Neuron (in vitro differentiated cells): ENCODE measurements at regions not wholly inside any gene's neighbourhood (a gene's known extent, or its start where the extent isn't known, plus 50 kb on each side); places are given as distances from the start of the nearest gene placed in this dataset.
"Not testable (repeated sequence)": the region's sequence is repeated elsewhere in the genome, so short reads cannot be mapped to it uniquely, and the experiment has no call there.

Experiments used
- H2AFZ ChIP-seq: one replicate; pipeline ENCODE4 v1.6.1; 2013; ENCODE audit warnings: low read depth, mild to moderate bottlenecking, inconsistent platforms, low read length, moderate library complexity
- H3K27me3 ChIP-seq: one replicate; pipeline ENCODE4 v1.6.1; 2013; ENCODE audit warnings: low read length; ENCODE audit not compliant: insufficient read depth
- H3K36me3 ChIP-seq: one replicate; pipeline ENCODE4 v1.6.1; 2013; ENCODE audit warnings: low read length; ENCODE audit not compliant: insufficient read depth
- H3K4me1 ChIP-seq: one replicate; pipeline ENCODE4 v1.6.1; 2013; ENCODE audit warnings: low read length; ENCODE audit not compliant: insufficient read depth
- H3K4me3 ChIP-seq: 2 replicates; pipeline ENCODE4 v1.5.1; 2013; ENCODE audit warnings: mild to moderate bottlenecking, low read length, moderate library complexity
- H3K9me3 ChIP-seq: one replicate; pipeline ENCODE4 v1.6.1; 2013; ENCODE audit warnings: low read length

DNA sequence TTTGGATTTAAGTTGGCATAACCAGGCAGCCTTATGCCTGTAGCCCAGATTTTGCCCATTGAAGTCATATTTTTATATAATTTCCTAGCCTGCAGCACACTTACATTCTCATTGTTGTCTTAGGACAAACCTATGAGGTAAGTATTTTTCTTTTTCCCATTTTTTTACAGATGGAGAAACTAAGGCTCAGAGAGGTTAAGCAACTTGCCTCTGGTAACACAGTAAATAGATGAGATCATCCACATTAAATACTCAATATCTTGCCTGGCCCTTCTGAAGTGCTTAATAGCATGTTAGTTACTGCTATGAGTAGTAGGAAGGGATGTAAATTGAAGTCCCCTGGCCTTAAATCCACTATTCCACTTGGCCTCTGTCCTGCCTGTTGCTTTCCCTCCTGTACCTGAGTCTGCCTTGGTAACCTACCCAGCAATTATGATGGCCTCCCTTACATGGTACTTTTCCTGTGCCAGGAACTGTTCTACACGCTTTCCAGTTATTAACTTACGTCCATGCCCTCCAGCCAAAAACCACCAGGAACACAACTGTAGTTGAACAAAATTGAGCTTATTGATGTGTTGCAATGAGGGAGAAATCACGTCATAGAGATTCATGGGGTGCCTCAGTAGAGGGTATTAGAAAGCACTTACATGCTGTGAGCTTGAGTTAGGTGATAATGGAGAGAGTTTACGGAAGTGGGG, 111.6 kb upstream of the FGGY start:
- Histone ChIP-seq H2AFZ (no peak overlapping the region), H3K36me3 (no peaks in the 10 kb centered on the region), H3K27me3 (no peaks in the 10 kb centered on the region)

DNA sequence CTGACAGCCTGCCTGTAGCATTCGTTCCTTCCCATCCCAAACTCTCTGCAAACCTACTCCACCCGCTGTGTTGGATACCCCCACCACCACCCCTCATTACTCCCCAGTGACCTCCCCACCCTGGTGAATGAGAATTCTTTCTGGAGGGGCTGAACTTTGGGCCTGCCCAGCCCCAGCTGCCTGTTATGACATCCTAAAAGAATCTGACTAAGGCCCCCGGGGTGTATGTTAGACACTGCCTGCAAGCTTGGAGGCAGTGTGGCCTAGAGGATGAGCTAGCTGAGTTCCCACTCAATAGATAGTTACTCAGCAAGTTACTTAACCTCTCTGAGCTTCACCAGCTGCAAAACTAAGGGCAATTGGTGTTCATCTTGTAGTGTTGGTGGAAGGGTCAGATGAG, 110.2 kb upstream of the FGGY start:
- no peaks in the 10 kb centered on the region for H3K4me1 ChIP-seq
- H3K9me3 ChIP-seq: no peaks in the 10 kb centered on the region
- H3K4me3 ChIP-seq: no peak overlapping the region
- no peaks in the 10 kb centered on the region for H3K36me3 ChIP-seq
- H2AFZ ChIP-seq: no peak overlapping the region
- no peaks in the 10 kb centered on the region for H3K27me3 ChIP-seq

More for the DNA sequence above, 111.6 kb upstream of the FGGY start:
- H3K4me1 ChIP-seq: no peaks in the 10 kb centered on the region
- H3K9me3 ChIP-seq: no peaks in the 10 kb centered on the region
- no peak overlapping the region for H3K4me3 ChIP-seq

DNA sequence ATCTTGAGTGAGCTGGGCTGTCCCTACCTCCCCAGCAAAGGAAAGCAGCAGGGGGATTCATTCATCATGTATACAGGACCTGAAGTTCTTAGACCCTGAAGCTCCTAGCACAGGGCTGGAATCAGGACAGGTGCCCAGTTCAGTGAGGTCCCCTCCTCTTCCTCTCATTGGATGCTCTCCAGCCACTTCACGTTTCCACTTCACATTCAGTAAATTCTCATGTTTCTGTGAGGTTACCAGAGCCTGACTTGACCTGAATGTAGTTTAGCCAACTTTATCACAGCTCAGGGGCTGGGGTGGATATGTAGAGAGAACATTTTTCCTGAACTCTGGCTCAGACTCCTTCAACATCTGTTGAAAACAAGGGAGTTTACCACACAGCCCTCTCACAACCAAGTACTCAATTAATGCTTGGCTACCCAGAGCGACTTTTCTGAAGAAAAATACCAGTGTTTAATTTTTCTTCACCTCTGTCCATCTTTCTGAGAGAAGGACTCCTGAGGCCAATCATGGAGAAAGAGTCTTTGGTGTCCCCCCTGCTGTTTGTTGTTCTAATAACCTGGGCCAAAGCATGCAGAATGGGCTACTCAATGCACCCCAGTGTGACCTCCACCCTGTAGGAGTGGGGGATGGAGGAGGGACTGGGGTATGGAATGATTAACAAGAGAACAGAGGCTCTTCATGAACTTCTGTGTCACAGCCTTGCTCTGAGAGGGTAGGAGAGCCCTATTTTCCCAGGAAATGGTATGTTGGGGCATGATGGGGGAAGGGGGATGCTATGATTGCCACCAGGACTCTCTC, 108.3 kb upstream of the FGGY start:
- Histone ChIP-seq H3K4me1 (no peaks in the 10 kb centered on the region), H3K9me3 (peaks cover 3% of the 10 kb centered on the region), H3K27me3 (no peaks in the 10 kb centered on the region), H2AFZ (no peak overlapping the region), H3K36me3 (no peaks in the 10 kb centered on the region), H3K4me3 (no peak overlapping the region)

DNA sequence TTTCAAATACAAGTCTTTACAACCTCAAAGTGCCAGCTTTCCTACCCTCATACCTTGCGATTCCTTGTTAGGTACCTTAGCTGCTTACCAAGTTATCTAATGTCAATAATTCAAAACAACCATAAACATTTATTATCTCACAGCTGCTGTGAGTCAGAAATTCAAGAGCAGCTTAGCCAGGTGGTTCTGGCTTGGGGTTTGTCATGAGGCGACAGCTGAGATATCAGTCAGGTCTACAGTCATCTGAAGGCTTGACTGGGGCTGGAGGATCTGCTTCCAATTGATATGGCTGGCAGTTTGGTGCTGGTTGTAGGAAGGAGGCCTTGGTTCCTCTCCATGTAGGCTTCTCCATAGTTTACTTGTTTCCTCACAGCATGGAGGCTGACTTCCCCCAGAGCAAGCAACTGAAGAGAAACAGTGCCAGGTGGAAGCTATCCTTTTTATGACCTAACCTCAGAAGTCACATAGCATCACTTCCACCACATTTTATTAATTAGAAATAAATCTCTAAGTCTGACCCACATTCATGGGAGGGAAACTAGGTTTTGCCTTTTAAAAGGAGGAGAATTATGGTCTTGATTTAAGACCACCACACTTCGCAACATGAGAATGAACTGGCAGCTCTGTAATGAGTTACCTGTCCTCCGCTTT, 103.3 kb upstream of the FGGY start:
- Histone ChIP-seq H3K27me3 (no peaks in the 10 kb centered on the region), H2AFZ (no peak overlapping the region), H3K4me1 (no peaks in the 10 kb centered on the region), H3K4me3 (no peak overlapping the region), H3K36me3 (no peaks in the 10 kb centered on the region), H3K9me3 (peaks cover 3% of the 10 kb centered on the region)

DNA sequence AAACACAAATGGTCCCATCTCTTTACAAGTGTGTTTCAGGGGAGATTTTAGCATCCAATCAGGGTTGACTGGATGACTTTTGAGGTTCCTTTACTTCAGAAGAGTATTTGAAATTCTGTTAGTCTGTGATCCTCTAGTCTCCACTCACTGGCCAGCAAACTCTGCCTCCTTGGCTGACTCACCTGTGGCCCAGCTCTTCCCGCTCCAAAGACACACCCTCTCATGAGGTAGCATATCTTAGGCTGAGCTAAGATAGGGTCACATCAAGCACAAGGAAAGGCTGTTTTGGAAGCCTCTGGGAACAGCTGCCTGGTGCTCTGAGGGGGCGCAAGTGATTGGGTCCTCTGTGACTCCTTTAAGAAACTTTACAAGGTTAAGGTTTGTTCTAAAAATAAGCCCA, 102.3 kb upstream of the FGGY start:
- Histone ChIP-seq H2AFZ (no peak overlapping the region), H3K4me3 (no peak overlapping the region), H3K27me3 (no peaks in the 10 kb centered on the region), H3K9me3 (peaks cover 3% of the 10 kb centered on the region), H3K36me3 (no peaks in the 10 kb centered on the region), H3K4me1 (no peaks in the 10 kb centered on the region)

DNA sequence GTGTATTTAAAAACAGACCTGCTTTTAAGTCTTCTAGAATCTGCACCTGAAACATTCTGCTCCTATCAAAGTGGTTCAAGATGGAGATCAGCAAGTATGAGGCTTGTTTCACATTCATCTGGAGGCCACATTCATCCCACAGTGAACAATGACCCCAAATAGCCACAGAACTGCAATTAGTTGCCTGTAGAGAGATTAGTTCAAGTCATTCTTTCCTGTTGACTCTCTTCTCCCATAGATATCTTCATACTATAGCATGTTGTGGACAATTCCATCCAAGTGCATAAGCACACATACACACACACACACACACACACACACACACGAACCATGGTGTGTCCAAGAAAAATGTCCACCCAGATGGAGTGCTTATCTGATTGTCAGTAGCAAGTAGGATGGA, 101.7 kb upstream of the FGGY start:
- Histone ChIP-seq H3K36me3 (no peaks in the 10 kb centered on the region), H3K4me1 (no peaks in the 10 kb centered on the region), H2AFZ (no peak overlapping the region)

DNA sequence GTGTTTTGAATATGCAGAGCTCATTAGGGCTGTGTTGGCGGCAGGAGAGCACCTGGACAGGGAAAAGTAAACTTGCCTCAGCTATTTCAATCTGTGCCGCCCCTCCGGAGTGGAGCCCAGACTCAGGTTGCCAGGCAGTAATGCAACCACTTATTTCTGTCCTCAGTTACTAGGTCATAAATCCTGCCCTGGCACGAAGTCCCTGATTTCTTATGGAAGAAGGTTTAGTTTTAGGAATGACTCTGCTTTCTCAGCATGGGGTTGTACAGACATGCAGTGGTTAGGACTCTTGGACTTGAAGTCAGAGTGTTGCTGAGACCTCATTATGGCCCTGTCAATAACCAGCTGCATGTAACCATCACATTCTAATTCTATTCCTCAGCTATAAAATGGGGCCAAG, 98.3 kb upstream of the FGGY start:
- no peaks in the 10 kb centered on the region for H3K36me3 ChIP-seq
- no peak overlapping the region for H3K4me3 ChIP-seq
- H3K4me1 ChIP-seq: no peaks in the 10 kb centered on the region
- H3K9me3 ChIP-seq: peaks cover under 1% of the 10 kb centered on the region
- H2AFZ ChIP-seq: no peak overlapping the region
- no peaks in the 10 kb centered on the region for H3K27me3 ChIP-seq

More for the DNA sequence above, 101.7 kb upstream of the FGGY start:
- Histone ChIP-seq H3K9me3 (peaks cover 3% of the 10 kb centered on the region), H3K27me3 (no peaks in the 10 kb centered on the region), H3K4me3 (no peak overlapping the region)

DNA sequence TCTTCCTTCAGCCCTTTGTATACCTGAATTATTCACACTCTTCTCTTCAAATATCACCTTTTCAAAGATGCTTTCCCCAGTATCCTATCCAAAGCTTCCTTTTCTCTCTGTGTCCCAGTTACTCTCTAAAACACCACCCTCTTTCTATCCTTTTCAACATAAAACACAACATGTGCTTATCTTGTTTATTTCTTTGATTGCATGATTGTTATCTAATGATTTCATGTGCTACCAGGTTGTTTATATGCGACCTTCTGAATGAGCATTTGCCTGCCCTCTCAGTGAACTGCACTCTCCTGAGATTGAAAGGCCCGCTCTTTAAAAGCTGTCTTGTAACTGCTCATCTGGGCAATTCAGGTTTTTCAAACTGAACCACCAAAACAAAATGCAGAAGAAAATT, 97.7 kb upstream of the FGGY start:
- H3K36me3 ChIP-seq: no peaks in the 10 kb centered on the region
- H3K27me3 ChIP-seq: no peaks in the 10 kb centered on the region
- no peaks in the 10 kb centered on the region for H3K4me1 ChIP-seq
- no peak overlapping the region for H2AFZ ChIP-seq
- H3K4me3 ChIP-seq: no peak overlapping the region
- H3K9me3 ChIP-seq: no peaks in the 10 kb centered on the region

DNA sequence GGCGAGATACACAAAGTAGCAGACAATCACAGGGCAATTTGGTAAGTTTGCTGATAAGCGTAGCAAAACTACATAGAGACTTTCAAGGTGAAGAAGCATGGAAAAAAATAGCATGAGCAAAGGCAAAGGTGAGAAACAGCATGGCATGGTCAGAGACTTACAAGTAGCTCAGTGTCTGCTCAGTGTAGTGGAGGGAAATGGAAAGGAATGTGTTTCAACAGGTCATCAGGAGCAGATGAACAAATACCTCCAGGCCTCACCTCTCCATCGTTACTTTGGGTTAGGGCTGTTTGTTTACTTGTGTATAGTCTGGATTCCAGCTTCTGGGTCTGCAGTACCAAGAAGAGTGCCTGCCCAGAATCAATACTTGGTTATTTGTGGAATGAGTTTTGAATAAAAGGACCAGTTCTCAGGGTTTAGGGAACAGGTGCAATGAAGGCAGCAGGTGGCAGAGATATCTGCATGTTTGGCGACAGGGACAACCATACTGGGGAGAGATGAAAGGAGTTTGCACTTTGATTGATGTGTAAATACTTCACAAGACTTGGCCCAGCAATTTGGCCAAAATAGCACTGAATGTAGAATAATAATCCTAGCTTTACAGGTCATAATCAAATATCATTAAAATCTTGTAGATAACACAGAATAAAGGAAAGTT, 97.0 kb upstream of the FGGY start:
- Histone ChIP-seq H3K4me3 (no peak overlapping the region), H2AFZ (no peak overlapping the region)

DNA sequence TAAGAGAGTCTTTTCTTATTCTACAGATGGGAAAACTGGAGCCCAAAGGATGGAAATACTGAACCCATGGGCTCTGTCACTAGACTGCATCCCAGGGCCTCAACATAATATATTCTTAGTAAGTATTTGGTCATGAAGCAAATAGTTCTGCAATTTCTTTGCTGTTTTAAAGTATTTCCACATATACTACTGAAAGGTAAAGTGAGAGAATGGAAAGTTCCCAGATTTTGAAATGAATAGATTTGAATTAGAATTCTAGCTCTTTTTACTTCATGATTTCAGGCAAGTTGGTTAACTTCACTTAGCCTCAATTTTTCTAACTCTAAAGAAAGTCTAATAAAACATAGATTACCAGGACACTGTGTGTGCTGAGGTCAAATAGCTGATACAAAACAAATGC, 95.6 kb upstream of the FGGY start:
- Histone ChIP-seq H3K9me3 (no peaks in the 10 kb centered on the region), H2AFZ (no peak overlapping the region), H3K27me3 (no peaks in the 10 kb centered on the region), H3K4me3 (no peak overlapping the region), H3K36me3 (no peaks in the 10 kb centered on the region), H3K4me1 (no peaks in the 10 kb centered on the region)

More for the DNA sequence above, 97.0 kb upstream of the FGGY start:
- Histone ChIP-seq H3K36me3 (no peaks in the 10 kb centered on the region), H3K4me1 (no peaks in the 10 kb centered on the region), H3K9me3 (no peaks in the 10 kb centered on the region), H3K27me3 (no peaks in the 10 kb centered on the region)

DNA sequence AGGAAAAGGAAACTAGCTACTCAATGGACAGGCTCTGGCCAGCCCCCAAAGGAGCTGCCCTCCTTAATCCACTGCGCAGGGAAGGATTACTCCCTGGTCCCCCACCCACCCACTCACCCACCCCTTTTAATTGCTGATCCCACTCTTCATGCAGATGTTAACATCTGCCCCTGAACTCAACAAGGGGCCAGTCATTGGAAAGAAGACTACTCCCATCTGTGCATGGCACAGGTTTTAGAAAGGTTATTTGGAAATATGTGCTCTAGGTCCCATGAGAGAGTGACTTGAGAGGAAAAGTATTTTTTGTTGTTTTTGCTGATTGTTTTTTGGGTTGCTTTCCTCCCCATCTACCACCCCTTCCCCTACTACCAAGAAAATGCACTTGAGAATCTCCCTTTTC, 94.4 kb upstream of the FGGY start:
- Histone ChIP-seq H3K27me3 (no peaks in the 10 kb centered on the region), H2AFZ (no peak overlapping the region), H3K36me3 (no peaks in the 10 kb centered on the region), H3K4me3 (no peak overlapping the region), H3K4me1 (no peaks in the 10 kb centered on the region), H3K9me3 (no peaks in the 10 kb centered on the region)

DNA sequence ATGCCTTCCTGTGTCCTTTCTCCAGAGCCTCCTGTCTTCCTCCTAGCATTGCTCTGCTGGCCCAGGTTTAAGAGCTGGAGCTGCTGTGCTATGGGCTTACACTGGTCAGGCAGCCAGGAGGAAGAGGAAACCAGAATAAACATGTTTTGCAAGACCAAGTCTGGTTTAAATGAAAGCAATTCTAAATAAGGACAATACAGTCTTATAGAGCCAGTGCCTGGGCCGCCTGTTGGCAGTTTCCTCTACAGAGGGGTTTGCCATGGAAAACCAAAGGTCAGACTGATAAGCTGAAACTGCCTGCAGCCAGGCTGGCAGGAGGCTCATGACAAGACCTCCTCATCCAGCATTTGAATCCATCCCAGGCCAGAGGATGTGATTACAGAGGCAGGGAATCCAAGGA, 92.9 kb upstream of the FGGY start:
- H3K36me3 ChIP-seq: no peaks in the 10 kb centered on the region
- no peak overlapping the region for H2AFZ ChIP-seq
- H3K4me3 ChIP-seq: no peak overlapping the region
- no peaks in the 10 kb centered on the region for H3K9me3 ChIP-seq
- H3K4me1 ChIP-seq: no peaks in the 10 kb centered on the region
- no peaks in the 10 kb centered on the region for H3K27me3 ChIP-seq

DNA sequence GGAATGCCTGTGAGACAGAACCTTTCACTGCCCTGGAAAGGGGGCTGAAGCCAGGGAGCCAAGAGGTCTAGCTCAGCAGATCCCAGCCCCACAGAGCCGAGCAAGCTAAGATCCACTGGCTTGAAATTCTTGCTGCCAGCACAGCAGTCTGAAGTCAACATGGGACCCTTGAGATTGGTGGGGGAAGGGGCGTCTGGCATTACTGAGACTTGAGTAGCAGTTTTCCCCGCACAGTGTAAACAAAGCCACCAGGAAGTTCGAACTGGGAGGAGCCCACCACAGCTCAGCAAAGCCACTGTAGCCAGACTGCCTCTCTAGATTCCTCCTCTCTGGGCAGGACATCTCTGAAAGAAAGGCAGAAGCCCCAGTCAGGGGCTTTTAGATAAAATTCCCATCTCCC, 90.3 kb upstream of the FGGY start:
- not testable (repeated sequence) for H3K4me1 ChIP-seq, H3K4me3 ChIP-seq, H2AFZ ChIP-seq, H3K27me3 ChIP-seq, H3K36me3 ChIP-seq, H3K9me3 ChIP-seq
